GM06990 (cell line): ENCODE measurements at regions not wholly inside any gene's neighbourhood (a gene's known extent, or its start where the extent isn't known, plus 50 kb on each side); places are given as distances from the start of the nearest gene placed in this dataset.

Source experiments
- DNase-seq: peaks from one replicate; pipeline ENCODE4 v3.0.0-alpha.2; 2011; ENCODE audit not compliant: insufficient read length; ENCODE audit errors: extremely low read depth
- H3K27me3 ChIP-seq: replicated peaks from 2 replicates; pipeline ENCODE4 v1.6.0; 2011; ENCODE audit warnings: low read length; ENCODE audit not compliant: control insufficient read depth, insufficient read depth
- H3K36me3 ChIP-seq: 2 replicates; pipeline ENCODE4 v1.5.1; 2011; ENCODE audit warnings: low read length; ENCODE audit not compliant: control insufficient read depth, insufficient read depth
- H3K4me3 ChIP-seq: replicated peaks from 2 replicates; pipeline ENCODE4 v1.5.1; 2011; ENCODE audit warnings: low read depth, mild to moderate bottlenecking, control low read depth, low read length
- TF ChIP-seq, protein P1 (sequence below): IDR thresholded peaks from 2 replicates; pipeline ENCODE4 v1.5.1; 2011; ENCODE audit warnings: low read length, control low read depth, mild to moderate bottlenecking, inconsistent platforms; ENCODE audit not compliant: insufficient read depth, poor library complexity, severe bottlenecking

DNA sequence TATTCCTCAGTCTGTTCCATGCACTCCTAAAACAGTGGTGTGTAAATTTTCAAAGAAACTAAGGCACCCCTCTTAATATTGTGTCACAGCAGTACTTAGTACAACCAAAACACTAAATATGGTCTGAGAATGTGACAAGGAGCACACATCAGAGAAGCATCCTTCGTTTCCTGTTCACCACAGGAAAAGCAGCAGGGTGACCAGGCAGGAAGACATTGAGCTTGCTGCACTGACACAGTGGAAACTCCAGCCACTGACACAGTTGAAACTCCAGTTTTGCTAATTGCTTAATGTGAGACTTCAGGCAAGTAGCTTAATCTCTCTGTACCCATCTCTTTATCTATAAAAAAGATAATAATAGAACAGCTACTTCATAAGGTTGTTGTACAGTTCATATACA, 353.0 kb upstream of the RORA start:
- Histone ChIP-seq H3K27me3 (no peaks in the 10 kb centered on the region), H3K4me3 (no peak overlapping the region), H3K36me3 (no peaks in the 10 kb centered on the region)
- TF ChIP-seq, protein P1, sequence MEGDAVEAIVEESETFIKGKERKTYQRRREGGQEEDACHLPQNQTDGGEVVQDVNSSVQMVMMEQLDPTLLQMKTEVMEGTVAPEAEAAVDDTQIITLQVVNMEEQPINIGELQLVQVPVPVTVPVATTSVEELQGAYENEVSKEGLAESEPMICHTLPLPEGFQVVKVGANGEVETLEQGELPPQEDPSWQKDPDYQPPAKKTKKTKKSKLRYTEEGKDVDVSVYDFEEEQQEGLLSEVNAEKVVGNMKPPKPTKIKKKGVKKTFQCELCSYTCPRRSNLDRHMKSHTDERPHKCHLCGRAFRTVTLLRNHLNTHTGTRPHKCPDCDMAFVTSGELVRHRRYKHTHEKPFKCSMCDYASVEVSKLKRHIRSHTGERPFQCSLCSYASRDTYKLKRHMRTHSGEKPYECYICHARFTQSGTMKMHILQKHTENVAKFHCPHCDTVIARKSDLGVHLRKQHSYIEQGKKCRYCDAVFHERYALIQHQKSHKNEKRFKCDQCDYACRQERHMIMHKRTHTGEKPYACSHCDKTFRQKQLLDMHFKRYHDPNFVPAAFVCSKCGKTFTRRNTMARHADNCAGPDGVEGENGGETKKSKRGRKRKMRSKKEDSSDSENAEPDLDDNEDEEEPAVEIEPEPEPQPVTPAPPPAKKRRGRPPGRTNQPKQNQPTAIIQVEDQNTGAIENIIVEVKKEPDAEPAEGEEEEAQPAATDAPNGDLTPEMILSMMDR = no peak
- no peak for DNase-seq

DNA sequence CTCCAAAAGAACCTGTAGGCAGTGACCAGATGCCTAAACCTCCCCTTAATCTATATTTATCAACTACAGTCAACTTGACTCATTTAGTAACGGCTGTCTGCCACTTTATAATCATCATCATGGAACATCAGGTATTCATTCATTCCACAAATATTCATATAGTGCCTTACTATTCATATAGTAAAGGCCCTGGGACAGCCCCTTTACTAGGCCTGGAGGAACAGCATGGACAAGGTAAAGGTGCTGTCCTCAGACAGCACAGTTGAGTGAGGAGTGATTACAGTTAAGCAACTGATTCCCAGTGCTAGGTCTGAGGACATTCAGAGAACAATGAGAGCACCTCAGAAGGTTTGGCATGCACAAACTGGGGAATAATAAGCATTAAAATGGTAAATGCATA, 346.5 kb upstream of the RORA start:
- TF ChIP-seq, protein P1 = no peak
- Histone ChIP-seq H3K27me3 (no peaks in the 10 kb centered on the region), H3K36me3 (no peaks in the 10 kb centered on the region), H3K4me3 (no peak overlapping the region)
- DNase-seq = no peak

DNA sequence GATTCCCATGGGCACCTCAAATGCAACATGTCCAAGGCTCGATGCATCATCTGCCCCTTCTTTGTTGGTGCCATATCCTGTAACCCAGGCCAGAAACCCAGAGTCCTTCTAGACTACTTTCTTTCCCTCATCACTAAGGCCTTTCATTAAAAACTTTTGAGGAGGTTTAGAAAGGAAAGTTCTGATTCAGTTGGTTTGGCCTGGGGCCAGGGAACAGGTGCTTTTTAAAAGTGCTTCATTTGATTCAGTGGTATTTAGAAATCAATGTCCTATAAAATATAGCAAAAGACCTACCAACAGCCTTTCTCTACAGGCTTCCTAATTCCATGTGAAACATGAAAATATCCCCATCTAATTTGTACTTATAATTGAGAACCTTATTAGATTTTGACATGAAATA, 341.9 kb upstream of the RORA start:
- no peaks in the 10 kb centered on the region for H3K27me3 ChIP-seq
- TF ChIP-seq, protein P1 = no peak

DNA sequence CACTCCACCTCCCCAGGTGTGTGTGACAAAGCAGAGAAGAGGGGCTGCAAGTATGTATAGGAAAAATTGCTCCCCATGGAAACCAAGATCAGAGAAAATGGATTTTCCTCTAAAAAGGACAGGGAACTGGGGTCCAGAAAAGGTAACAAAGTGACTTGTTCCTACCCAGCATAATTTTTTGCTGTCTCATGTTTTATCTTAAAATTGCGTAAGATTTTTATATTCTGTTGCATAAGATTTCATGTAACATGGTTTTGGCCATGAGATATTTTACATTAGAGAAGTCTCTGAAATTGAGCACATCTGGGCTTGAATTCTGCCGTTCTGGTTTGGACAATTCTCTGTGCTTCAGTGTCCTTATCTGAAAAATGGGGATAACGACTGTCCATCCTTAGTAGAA, 335.7 kb upstream of the RORA start:
- no peak for DNase-seq
- no peaks in the 10 kb centered on the region for H3K27me3 ChIP-seq

More for the DNA sequence above, 341.9 kb upstream of the RORA start:
- no peak for DNase-seq
- Histone ChIP-seq H3K36me3 (no peaks in the 10 kb centered on the region), H3K4me3 (no peak overlapping the region)

DNA sequence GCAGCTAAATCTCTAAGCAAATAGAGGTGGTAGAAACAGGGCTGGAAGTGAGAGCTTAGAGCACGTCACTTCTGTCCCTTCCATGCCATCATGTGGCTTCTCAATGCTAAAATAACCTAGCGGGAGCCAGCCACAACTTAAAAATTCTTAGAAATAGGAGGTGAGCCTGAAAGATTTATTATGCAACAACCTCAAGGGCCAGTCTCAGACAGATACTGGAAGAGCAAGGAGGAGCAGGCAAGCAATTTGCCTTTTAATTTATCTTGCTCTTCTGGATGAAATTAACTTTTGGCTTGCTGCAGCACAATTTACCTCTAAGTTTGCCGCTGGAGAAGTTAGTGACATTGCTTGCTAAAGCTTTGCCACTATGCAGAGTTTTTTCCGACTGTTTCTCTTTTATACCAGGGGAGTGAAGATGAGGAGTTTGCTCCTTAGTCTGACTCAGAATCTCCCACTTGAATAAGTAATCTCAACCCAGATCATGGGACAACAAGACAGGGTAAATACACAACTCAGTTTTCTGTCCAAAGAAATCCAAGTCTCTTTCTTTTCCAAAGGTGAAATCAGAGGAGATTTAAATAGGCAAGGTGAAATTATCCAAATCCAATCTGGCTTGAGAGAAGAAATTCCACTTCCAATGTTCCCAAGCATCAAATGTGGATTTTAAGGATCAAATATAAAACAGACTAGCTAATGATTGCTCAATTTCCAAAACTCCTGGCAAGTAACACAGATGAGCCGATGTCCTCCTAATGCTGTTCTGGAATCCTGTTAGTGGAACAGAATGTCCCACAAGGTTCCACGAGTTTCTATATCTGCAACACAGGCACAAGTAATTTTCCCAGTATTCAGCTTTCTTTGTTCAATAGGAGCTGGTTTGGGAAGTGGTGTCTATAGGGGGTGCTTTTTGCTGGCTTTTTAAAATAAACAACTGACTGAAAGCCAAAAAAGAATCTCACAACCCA, 329.4 kb upstream of the RORA start:
- Histone ChIP-seq H3K36me3 (no peaks in the 10 kb centered on the region), H3K4me3 (no peak overlapping the region), H3K27me3 (no peaks in the 10 kb centered on the region; the same call in 1 of the 2 replicates)
- TF ChIP-seq, protein P1 = no peak
- no peak for DNase-seq

More for the DNA sequence above, 335.7 kb upstream of the RORA start:
- Histone ChIP-seq H3K4me3 (no peak overlapping the region), H3K36me3 (no peaks in the 10 kb centered on the region)
- TF ChIP-seq, protein P1 = no peak
